Stimulated activated CD4-positive, alpha-beta T cell treated with anti-CD3 and anti-CD28 coated beads, Interleukin-12 subunit alpha, Interleukin-12 subunit beta, amount 100 ng/mL, for 48 hours (primary cell): ENCODE measurements at regions not wholly inside any gene's neighbourhood (a gene's known extent, or its start where the extent isn't known, plus 50 kb on each side); places are given as distances from the start of the nearest gene placed in this dataset.

Experiments used
- DNase-seq, 3 donors: peaks; one replicate each; pipeline ENCODE4 v3.0.0-alpha.2; 2020; ENCODE audit warnings: low read depth in 2 of 3, low spot score in 1 of 3

- no peak for DNase-seq
These were observed 197.3 kb upstream of the TWIST2 start for GRCh38 chr2:238650536-238650935.

- no peak for DNase-seq
These were observed 196.4 kb upstream of the TWIST2 start for GRCh38 chr2:238651306-238652052.

- no peak for DNase-seq
These were observed 195.7 kb upstream of the TWIST2 start for GRCh38 chr2:238652053-238652770.

GRCh38 chr2:238652771-238653157 lies 195.1 kb upstream of the TWIST2 start:
- DNase-seq: no peak

- DNase-seq: no peak
These were observed 194.3 kb upstream of the TWIST2 start for GRCh38 chr2:238653431-238654109.

GRCh38 chr2:238654479-238655197 lies 193.2 kb upstream of the TWIST2 start:
- DNase-seq: no peak

- no peak for DNase-seq
These were observed 192.6 kb upstream of the TWIST2 start for GRCh38 chr2:238655198-238655860.

- DNase-seq: no peak
These were observed 191.7 kb upstream of the TWIST2 start for GRCh38 chr2:238655974-238656722.

GRCh38 chr2:238657132-238658053 lies 190.5 kb upstream of the TWIST2 start:
- DNase-seq: no peak

GRCh38 chr2:238658054-238658407 lies 189.9 kb upstream of the TWIST2 start:
- DNase-seq: no peak

- DNase-seq: no peak
These were observed 189.1 kb upstream of the TWIST2 start for GRCh38 chr2:238658820-238659219.

GRCh38 chr2:238659231-238659630 lies 188.7 kb upstream of the TWIST2 start:
- DNase-seq: no peak

- DNase-seq: no peak
These were observed 184.3 kb upstream of the TWIST2 start for GRCh38 chr2:238663586-238663985.

GRCh38 chr2:238665919-238666318 lies 182.0 kb upstream of the TWIST2 start:
- no peak for DNase-seq

- no peak for DNase-seq
These were observed 181.3 kb upstream of the TWIST2 start for GRCh38 chr2:238666543-238666942.

- no peak for DNase-seq
These were observed 180.9 kb upstream of the TWIST2 start for GRCh38 chr2:238667008-238667407.

- no peak for DNase-seq
These were observed 180.2 kb upstream of the TWIST2 start for GRCh38 chr2:238667639-238668038.

GRCh38 chr2:238668426-238668825 lies 179.5 kb upstream of the TWIST2 start:
- DNase-seq: no peak

GRCh38 chr2:238669046-238669445 lies 178.8 kb upstream of the TWIST2 start:
- DNase-seq: no peak
